Bronchial epithelial cell (primary cell): ENCODE measurements at regions not wholly inside any gene's neighbourhood (a gene's known extent, or its start where the extent isn't known, plus 50 kb on each side); places are given as distances from the start of the nearest gene placed in this dataset.
A peak's percentile ranks its signal among the peaks of the same experiment; 100 is the strongest.

Experiments used
- DNase-seq: peaks from one replicate; pipeline ENCODE4 v3.0.0-alpha.2; 2010; ENCODE audit warnings: low read depth
- FAIRE-seq: peaks from 2 replicates; lab custom pipeline; 2011; peaks lifted over from hg19 to GRCh38; lab: Jason Lieb, UNC
- H3K27me3 ChIP-seq: 2 replicates; pipeline ENCODE4 v1.5.1; 2011; ENCODE audit warnings: low read length; ENCODE audit not compliant: control insufficient read depth, insufficient read depth
- H3K36me3 ChIP-seq: 2 replicates; pipeline ENCODE4 v1.5.1; 2011; ENCODE audit warnings: low read length; ENCODE audit not compliant: control insufficient read depth, insufficient read depth
- H3K4me3 ChIP-seq: 2 replicates; pipeline ENCODE4 v1.5.1; 2011; ENCODE audit warnings: mild to moderate bottlenecking, low read depth, low read length, control low read depth
- TF ChIP-seq, protein P1 (sequence below): IDR thresholded peaks from 2 replicates; pipeline ENCODE4 v1.5.1; 2011; ENCODE audit warnings: mild to moderate bottlenecking, moderate library complexity, low read length, control low read depth, inconsistent platforms; ENCODE audit not compliant: insufficient read depth, severe bottlenecking

DNA sequence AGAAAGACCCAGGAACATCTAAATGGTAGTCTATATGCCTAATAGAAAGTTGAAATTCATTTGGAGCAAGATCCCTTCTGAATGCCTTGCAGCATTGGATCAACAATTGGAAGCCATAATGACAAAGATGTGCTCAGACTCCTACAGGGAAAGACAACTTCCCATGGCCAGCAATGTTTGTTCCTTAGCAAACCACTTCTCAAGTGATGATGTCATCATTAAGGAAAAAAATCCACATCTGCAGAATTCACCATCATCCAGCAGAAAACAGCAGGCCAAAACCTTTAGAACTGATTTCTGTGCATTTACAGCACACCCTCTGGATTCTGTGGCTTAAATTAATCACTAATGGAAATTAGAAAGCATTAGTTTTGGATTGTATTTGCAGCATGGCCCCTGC, 82.4 kb upstream of the ZIC3 start:
- no peaks in the 10 kb centered on the region for H3K36me3 ChIP-seq
- FAIRE-seq: no peak
- no peak overlapping the region for H3K4me3 ChIP-seq
- no peak for DNase-seq
- TF ChIP-seq, protein P1, sequence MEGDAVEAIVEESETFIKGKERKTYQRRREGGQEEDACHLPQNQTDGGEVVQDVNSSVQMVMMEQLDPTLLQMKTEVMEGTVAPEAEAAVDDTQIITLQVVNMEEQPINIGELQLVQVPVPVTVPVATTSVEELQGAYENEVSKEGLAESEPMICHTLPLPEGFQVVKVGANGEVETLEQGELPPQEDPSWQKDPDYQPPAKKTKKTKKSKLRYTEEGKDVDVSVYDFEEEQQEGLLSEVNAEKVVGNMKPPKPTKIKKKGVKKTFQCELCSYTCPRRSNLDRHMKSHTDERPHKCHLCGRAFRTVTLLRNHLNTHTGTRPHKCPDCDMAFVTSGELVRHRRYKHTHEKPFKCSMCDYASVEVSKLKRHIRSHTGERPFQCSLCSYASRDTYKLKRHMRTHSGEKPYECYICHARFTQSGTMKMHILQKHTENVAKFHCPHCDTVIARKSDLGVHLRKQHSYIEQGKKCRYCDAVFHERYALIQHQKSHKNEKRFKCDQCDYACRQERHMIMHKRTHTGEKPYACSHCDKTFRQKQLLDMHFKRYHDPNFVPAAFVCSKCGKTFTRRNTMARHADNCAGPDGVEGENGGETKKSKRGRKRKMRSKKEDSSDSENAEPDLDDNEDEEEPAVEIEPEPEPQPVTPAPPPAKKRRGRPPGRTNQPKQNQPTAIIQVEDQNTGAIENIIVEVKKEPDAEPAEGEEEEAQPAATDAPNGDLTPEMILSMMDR: no peak
- no peaks in the 10 kb centered on the region for H3K27me3 ChIP-seq

DNA sequence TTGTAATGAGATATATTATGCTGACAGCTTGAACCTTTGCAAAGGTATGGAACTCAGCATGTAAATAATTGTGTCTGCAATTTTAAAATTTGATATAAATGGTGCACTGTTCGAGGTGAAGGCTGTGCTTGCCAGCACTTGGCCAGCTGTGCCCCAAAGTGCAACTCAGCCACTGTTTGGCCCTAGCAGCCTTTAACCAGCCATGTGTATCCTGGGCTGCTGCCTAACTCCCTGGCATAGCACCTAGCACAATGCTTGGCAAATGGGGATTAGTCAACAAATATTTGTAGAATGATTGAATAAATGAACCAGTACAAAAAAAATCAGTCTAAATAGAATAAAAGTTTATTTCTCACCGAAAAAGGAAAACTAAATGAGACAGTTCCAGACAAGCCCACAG, 83.8 kb upstream of the ZIC3 start:
- no peak for FAIRE-seq
- Histone ChIP-seq H3K4me3 (no peak overlapping the region), H3K27me3 (no peaks in the 10 kb centered on the region), H3K36me3 (no peaks in the 10 kb centered on the region)
- DNase-seq: no peak
- TF ChIP-seq, protein P1: no peak

DNA sequence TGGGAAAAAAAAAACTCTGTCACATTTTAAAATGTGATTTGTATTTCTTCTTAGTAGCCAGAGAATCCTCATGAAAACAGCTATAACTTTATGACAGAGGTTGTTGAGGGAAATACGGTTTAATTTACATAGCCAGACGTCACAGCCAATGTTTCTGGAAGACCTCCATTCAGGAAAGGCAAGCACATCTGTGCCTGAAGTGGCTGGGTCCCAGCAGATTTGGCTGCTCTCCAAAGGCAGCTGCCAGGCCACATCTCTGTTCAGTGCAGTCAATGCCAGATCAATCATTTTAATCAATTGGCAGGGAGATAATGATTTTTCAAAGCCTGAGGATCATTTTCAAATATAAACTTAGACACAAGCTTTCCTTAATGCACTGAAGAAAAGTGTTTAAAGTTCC, 86.5 kb upstream of the ZIC3 start:
- Histone ChIP-seq H3K36me3 (no peaks in the 10 kb centered on the region), H3K4me3 (no peak overlapping the region), H3K27me3 (no peaks in the 10 kb centered on the region)
- no peak for DNase-seq
- no peak for FAIRE-seq
- TF ChIP-seq, protein P1: no peak

DNA sequence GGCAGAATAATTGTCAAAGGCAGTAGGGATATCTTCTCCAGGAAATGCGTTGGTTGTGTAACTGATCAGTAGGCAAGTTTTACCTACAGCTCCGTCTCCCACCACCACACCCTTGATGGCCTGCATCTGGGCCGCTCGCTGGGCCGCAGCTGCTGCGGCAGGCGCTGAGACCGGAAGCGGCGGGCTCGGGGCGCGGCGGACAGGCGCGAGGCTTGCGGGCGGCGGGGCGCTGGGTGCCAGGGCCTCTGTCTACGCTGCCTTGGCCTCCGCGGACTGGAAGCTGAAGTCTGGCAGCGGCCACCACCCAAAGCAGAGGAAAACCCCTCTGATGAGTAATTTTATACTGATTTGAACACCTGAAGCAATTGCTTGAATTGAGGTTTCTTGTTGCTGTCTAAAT, 124.2 kb upstream of the ZIC3 start:
- FAIRE-seq (no peak), DNase-seq (no peak)
- TF ChIP-seq, protein P1: no peak
- H3K4me3 ChIP-seq: no peak overlapping the region
- no peaks in the 10 kb centered on the region for H3K36me3 ChIP-seq
- H3K27me3 ChIP-seq: no peaks in the 10 kb centered on the region

DNA sequence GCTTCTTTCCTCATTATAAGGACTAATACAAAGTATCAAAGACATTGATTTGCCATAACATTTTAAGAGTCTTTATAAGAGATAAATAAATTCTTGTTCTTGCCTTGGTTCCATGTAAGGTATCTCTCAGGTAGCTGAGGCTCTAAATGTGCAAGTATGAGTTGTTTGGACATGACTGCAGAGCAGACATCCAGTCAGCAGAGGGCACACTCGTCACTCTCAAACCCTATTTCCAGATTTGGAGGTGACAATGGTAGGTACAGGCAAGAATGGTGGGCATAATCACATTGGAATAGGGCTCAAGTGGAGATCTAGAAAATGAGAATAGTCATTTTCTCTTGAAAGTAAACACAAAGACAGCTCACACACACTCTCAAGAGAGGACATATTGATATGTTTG, 133.3 kb upstream of the ZIC3 start:
- peaks cover 11% of the 10 kb centered on the region for H3K27me3 ChIP-seq
- DNase-seq (peak; percentile 0), FAIRE-seq (no peak)
- no peak overlapping the region for H3K4me3 ChIP-seq
- no peaks in the 10 kb centered on the region for H3K36me3 ChIP-seq
- TF ChIP-seq, protein P1: no peak

DNA sequence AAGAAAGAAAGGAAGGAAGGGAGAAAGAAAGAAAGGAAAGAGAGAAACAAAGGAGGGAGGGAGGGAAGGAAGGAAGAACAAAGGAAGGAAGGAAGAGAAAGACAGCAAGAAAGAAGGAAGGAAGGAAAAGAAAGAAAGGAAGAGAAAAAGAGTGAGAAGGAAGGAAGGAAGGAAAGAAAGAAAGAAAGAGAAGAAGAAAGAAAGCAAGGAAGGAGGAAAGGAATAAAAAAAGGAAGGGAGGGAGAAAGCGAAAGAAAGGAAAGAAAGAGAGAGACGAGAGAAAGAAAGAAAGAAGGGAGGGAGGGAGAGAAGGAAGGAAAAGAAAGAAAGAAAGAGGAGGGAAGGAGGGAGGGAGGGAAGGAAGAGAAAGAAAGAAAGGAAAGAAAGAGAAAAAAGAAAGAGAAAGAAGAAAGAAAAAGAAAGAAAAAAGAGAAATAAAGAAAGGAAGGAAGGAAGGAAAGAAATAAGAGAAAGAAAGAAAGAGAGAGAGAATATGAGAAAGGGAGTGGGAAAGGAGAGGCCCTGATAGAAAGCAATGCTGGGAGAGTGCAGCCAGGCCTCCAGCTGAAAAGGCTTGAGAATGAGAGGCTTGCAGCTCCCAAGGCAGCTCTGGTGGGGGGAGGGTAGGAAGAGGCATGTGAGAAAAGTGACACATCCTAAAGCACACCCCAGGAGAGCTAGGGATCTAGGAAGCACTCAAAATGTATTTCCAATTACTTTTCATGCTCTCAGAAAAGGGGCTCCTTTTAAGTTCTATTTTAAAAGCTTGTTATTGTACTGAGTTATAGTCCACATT, 134.0 kb upstream of the ZIC3 start:
- FAIRE-seq: no peak
- H3K4me3 ChIP-seq: no peak overlapping the region
- no peak for DNase-seq
- TF ChIP-seq, protein P1: no peak
- H3K36me3 ChIP-seq: no peaks in the 10 kb centered on the region
- H3K27me3 ChIP-seq: peaks cover 17% of the 10 kb centered on the region
